Activated CD8-positive, alpha-beta memory T cell treated with anti-CD3 and anti-CD28 coated beads for 48 hours (primary cell): ENCODE measurements at regions not wholly inside any gene's neighbourhood (a gene's known extent, or its start where the extent isn't known, plus 50 kb on each side); places are given as distances from the start of the nearest gene placed in this dataset.
"Not testable (repeated sequence)": the region's sequence is repeated elsewhere in the genome, so short reads cannot be mapped to it uniquely, and the experiment has no call there.

Experiments used
- DNase-seq, 3 experiments: peaks; one replicate each; pipeline ENCODE4 v3.0.0-alpha.2; 2020; ENCODE audit warnings: low read depth in 2 of 3, low spot score in 2 of 3

DNA sequence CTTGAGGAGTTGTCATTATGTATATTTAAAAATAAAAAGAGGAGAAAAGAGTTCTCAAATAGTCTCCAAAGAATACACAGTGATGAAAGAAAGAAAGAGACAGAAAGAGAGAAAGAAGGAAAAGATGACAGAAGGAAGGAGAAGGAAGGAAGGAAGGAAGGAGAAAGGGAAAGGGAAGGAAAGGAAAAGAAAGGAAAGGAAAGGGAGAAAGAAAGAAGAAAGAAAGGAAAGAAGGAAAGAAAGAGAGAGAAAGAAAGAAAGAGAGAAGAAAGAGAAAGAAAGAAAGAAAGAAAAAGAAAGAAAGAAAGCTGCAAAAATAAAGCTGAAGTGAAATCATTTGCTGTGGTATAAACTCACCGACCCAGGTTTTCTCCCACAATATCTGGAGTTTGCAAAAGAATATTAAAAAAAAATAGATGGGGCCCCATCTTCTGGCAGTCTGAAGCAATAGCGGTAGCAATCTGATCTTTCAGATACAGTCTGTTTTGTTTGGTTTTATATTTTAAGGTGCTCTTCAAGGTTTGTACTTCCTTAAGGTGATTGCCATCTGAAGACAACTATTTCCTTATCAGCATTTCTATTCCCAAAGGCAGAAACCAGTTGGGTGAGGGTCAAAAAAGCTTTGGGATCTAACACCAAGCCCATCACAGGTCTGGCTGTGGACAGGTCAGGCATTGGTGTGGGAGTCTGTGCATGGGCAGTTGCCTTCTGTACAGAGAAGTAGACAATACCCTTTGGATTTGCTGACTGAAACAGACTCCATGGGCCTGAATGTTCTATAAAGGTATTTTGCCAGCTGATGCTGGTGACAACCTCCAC, 160.4 kb downstream of the CPEB2 start:
- DNase-seq, result no peak

DNA sequence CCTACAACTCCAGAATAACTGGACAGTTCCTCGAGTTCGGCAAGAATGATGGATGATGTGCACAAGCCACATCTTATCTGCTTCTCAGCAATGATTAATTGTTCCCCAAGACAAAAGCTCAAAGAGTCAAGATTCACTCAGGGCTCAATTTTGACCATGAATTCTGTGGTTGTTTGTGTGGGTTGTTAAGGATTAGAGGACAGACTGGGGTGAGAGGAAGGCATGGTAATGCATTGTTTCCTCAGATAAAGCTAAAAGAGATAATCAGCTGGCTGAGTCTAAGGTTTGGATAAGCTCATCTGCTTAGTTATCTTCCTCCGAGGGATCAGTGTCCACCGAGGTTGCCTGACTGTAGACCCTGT, 161.0 kb downstream of the CPEB2 start:
- DNase-seq, result no peak

DNA sequence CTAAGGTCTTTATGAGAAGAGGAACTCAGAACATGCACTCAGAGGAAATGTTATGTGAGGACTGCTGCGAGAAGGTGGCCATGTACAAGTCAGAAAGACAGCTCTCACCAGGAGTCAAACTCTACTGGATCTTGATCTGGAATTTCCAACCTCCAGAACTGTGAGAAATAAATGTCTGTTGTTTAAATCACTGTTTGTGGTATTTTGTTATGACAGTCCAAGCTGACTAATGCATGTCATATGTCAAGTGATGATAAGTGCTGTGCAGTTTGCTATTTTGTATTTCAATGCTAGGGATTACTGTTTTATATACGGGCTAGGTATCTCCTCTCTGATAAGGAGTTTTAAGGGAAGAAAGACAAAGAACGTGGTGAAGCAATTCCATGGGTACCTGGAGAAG, 162.3 kb downstream of the CPEB2 start:
- no peak for DNase-seq

DNA sequence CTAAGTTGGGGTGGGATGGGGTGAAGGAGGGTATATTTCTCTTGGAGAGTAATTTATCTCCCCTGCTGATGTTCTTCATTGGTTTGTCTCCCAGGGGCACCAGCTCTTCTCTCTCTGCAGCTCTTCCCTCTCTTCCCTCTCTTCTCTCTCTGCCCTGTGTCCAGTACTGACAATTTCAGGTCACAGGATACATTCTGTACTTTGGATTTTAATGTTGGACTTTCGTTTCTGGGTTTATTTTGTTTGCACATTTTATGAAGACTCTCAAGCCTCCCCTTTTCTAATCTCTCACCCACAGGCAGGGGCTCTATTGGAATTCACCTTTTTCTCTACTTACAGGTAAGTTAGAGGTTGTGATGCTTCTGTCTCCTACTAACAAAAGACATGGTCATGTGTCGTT, 165.5 kb downstream of the CPEB2 start:
- DNase-seq, result no peak

- DNase-seq, result no peak
These were observed 166.5 kb downstream of the CPEB2 start for GRCh38 chr4:15168759-15169158.

- DNase-seq, result no peak
These were observed 169.4 kb downstream of the CPEB2 start for GRCh38 chr4:15171725-15172124.

- DNase-seq, result no peak
These were observed 171.0 kb downstream of the CPEB2 start for GRCh38 chr4:15173251-15173650.

DNA sequence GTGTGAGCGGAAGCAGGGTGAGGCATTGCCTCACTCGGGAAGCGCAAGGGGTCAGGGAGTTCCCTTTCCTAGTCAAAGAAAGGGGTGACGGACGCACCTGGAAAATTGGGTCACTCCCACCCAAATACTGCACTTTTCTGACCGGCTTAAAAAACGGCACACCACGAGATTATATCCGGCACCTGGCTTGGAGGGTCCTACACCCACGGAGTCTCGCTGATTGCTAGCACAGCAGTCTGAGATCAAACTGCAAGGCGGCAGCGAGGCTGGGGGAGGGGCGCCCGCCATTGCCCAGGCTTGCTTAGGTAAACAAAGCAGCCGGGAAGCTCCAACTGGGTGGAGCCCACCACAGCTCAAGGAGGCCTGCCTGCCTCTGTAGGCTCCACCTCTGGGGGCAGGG, 171.9 kb downstream of the CPEB2 start:
- not testable (repeated sequence) for DNase-seq

- DNase-seq, result not testable (repeated sequence)
These were observed 177.6 kb downstream of the CPEB2 start for GRCh38 chr4:15179842-15180241.

DNA sequence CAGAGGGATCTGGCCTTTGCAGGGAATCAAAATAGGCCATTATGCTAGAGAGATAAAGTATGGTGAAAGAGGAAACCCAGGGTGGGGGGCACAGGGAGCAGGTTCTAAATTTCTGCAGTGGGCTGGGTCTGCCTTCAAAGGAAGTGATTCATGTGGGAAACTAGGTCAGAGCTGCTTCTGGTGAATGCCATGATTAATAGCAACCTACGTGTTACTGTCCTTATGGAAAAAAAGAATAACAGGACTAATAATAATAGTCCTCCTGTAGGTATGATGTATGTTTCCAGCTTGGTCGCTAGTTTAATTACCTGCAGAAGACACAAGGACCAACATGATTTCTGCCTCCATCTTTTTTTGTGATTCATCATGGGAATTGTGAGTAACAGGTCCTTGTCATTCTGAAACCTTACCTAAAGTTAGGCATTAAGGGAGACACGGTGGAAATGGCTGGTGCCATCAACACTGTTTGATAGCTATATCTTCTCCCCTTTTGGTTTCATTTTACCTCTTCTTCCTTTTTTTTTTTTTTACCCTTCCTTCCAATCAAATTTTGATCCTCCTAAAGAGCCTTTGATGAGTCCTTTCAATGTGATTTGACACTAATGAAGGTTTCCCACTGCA, 180.4 kb downstream of the CPEB2 start:
- no peak for DNase-seq

- DNase-seq, result no peak
These were observed 183.9 kb downstream of the CPEB2 start for GRCh38 chr4:15186149-15186548.

DNA sequence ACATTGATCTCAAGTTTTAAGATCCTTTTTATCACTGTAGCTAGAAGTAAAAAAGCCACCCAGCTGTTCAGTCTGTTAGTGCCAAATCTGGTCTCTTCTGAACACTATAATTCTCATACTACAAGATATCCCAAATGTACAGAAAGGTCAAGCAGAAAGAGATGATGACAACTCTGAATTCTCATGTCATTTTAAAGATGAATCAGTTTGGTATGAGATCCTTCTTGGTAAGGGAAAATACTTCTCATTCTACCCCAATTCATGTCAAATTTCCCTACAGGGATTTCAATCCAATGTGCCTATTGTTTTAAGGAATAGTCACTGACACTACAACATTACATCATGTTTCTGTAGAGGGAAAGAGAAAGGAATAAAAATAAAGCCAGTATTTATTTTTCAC, 184.5 kb downstream of the CPEB2 start:
- no peak for DNase-seq

DNA sequence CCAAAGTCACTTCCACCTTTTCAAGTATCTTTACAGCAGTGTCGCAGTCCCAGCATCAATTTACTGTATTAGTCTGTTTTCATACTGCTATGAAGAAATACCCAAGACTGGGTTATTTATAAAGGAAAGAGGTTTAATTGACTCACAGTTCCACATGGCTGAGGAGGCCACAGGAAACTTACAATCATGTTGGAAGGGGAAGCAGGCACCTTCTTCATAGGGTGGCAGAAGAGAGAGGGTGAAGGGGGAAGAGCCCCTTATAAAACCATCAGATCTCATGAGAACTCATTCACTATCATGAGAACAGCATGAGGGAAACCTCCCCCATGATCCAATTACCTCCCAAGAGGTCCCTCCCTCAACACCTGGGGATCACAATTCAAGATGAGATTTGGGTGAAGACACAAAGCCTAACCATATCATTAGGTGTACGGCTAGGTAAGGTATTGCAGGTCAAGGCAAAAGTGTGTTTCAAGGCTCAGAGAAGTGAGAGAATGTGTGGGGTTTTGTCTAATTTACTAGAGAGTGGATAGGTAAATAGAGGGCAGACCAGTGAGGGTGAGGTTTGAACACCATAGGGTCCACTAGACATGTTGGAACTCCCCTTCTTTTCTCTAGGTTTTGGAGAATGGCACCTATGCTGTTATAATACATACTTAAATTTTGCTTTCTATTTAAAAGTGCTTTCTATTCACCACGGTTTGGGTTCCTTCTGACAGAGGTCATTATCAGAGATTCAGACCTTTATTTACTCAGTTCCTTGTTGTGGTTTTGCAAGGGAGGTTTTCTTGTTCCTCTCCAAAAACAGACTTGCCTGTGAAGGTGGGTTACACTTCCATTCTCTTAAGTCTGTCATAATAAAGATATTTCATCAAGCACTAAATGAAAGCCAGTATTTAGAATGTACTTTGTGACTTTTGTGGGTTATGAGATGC, 186.6 kb downstream of the CPEB2 start:
- no peak for DNase-seq

DNA sequence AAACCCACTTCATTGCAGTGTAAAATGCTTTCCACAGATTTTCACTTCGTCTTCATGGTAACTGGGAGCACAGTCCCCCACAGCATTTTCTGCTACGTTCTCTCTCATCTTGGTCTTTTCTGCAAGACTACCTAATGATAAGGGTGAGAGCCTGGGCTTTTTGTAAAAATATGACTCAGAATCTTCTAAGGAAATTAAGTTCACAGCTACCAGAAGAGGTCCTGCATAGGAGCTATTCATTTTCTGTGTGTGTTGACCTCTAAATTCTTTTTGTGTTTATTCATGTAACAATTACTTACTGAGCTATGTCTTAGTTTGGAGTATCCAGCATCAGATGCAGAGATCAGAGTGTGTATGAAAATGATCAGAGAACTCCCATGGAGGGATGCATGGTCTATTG, 192.2 kb downstream of the CPEB2 start:
- no peak for DNase-seq

- no peak for DNase-seq
These were observed 194.7 kb downstream of the CPEB2 start for GRCh38 chr4:15197005-15197404.

GRCh38 chr4:15198070-15198727, 195.9 kb downstream of the CPEB2 start:
- DNase-seq, result no peak

DNA sequence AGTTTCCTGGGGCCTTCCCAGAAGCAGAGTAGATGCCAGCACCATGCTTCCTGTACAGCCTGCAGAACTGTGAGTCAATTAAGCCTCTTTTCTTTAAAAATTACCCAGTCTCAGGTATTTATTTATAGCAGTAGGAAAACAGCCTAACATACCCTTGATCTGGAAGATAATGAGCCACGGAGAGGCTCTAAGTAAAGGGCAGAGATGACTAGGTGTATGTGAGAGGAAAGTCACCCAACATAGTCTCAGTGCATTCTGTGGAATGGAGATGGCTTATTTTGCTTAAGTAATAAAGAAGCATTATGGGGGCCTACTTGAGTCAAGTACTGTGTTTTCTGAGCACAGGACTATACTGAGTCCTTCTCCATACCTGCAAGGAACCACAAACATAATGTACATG, 199.5 kb downstream of the CPEB2 start:
- no peak for DNase-seq

- DNase-seq, result no peak
These were observed 200.2 kb downstream of the CPEB2 start for GRCh38 chr4:15202481-15202880.

- not testable (repeated sequence) for DNase-seq
These were observed 204.2 kb downstream of the CPEB2 start for GRCh38 chr4:15206526-15206925.

DNA sequence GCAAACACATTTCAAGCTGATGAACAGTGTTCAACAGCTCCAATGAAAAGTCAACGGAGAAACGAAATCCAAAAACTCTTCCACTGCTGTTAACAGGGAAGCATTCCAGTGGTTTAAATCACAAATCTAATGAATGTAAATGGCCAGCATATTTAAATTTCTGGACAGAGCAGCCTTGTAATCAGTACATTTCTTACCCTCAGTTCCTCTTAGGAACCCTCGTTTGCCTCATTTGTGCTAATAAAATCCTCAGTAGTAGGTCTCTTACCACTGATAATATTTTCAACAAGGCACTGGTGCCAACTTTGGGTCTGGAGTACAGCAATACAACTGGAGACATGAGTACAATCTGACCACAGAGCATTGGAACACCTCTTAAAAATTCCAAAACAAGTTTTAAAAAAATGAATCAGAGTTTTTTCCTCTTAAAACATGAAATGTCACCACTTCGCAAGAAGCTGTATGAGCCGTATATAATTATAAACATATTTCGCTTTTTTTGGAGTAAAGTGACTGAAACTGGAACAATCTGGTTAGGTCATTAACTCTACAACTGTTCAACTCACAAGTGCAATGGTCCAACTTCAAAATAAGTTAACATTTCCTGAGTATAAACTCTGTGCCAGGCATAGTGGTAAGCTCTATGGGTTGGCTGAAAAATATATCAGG, 211.2 kb downstream of the CPEB2 start:
- DNase-seq, result no peak

GRCh38 chr4:15215109-15215508, 212.7 kb upstream of the C1QTNF7 start:
- DNase-seq, result no peak
